HT1080 (cell line): ENCODE measurements at regions not wholly inside any gene's neighbourhood (a gene's known extent, or its start where the extent isn't known, plus 50 kb on each side); places are given as distances from the start of the nearest gene placed in this dataset.
A peak's percentile ranks its signal among the peaks of the same experiment; 100 is the strongest.
"Not testable (repeated sequence)": the region's sequence is repeated elsewhere in the genome, so short reads cannot be mapped to it uniquely, and the experiment has no call there.

Source experiments
- DNase-seq: peaks from one replicate; pipeline ENCODE4 v3.0.0-alpha.2; 2015; ENCODE audit warnings: low read depth

DNA sequence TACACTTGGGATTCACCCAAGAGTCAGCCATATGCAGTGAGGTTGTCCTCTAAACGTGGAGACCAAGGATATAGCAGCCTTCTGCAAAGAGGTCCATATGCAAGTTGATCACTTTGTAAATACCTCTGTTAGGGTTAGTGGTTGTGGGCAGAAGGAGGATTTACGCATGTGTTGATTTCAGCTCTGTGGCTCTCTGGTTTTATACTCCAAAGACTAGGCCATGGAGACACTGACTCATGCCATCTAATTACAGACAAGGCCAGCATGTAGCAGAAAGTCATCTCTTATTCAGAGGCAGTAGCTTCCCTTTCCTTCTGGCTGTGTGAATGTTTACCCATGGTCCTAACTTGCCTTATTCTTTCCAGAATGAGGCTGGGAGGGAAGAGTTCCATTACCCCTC lies 140.9 kb upstream of the GOLGA6L4 start:
- DNase-seq: peak; percentile 4

- DNase-seq: not testable (repeated sequence)
These were observed 138.5 kb upstream of the GOLGA6L4 start for GRCh38 chr15:84097053-84097452.

DNA sequence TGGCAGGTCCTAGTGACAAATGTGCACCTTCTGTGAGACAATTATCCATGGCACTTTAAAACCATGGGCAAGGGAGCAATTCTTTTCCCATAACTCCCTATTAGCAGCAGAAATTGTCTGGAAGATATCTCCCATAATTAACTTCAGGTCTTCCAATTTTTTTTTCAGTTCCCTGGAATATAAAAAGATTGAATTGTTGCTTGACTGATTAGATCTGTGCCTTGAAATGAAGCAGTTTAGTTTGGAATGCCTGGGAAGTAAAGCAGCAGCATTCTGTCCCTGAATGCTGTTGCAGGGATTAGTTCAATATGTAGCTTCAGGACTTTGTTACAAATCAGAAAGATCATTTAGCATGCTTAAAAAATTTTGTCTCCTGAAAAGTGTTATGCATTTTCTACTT lies 137.0 kb upstream of the GOLGA6L4 start:
- no peak for DNase-seq

- DNase-seq: peak; percentile 59
These were observed 136.4 kb upstream of the GOLGA6L4 start for GRCh38 chr15:84099181-84099580.

GRCh38 chr15:84103345-84103744 lies 132.2 kb upstream of the GOLGA6L4 start:
- no peak for DNase-seq

DNA sequence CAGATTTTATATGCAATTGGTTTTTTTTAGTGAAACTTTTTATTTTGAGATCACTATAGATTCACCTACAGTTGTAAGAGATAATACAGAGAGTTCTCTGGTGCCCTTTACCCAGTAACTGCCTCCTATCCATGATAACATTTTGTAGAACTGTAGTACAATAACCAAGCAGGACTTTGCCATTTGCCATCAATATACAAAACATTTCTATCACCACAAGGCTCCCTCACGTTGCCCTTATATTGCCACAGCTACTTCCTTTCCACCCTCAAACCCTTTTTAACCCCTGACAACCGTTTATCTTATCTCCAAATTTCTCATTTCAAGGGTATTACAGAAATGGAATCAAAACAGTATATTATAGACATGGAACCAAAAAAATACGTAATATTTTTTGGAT lies 130.7 kb upstream of the GOLGA6L4 start:
- DNase-seq: no peak

DNA sequence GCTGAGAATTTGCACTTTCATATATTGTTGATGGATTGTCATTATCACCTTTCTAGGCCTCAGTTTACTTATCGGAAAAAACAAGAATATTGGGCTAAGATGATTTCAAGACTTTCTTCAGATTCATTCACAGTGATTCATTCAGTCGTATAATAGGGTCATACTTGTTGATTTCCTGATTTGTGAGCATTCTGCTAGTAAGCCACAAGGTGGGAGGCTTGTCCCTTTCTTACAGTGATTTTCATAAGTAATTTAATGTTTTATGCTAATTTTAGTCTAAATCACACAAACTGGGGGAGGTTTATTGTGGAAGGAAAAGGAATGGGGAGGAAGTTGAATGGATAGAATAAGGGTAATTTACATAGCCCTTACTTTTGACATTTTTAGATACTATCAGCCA lies 126.8 kb upstream of the GOLGA6L4 start:
- DNase-seq: no peak

DNA sequence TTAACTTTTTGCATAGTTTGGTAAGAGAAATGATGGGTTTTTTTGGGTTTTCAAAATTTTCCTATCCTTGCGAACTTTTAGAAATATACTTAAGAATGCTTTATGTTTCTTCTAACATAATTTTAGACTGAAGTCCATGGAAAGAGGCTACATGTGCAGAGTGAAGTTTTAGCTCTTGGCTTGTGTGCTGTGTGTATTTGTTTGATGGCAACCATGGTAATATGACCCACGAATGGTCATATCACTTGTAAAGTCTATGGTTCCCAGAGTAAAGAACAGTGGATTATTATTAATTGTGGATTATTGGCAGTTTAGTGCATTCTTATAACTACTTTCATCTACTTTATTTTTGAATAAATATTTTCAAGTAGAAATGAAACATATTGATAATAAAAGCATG lies 124.0 kb upstream of the GOLGA6L4 start:
- no peak for DNase-seq

DNA sequence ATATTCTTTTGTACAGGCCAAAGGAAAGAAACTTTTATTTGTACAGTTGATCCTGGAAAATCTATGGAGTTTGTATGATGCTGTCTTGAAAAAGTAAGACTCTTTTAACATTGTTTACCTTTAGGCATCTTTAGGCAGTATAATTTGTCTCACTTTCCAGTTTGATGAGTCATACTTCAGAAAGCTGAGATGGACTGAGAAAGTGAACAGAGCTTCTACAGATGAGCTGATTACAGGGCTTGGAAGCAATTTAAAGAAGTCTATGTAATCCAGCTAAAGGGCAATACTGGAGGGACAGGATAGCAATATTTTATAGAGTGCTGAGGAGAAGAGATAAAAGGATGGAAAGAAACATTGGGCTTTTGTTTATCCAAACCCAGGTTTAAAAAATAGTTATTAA lies 123.5 kb upstream of the GOLGA6L4 start:
- DNase-seq: peak; percentile 48

GRCh38 chr15:84113919-84114318 lies 121.7 kb upstream of the GOLGA6L4 start:
- no peak for DNase-seq

- DNase-seq: not testable (repeated sequence)
These were observed 120.9 kb upstream of the GOLGA6L4 start for GRCh38 chr15:84114680-84115079.

- not testable (repeated sequence) for DNase-seq
These were observed 116.2 kb upstream of the GOLGA6L4 start for GRCh38 chr15:84119351-84119750.

- DNase-seq: not testable (repeated sequence)
These were observed 114.7 kb upstream of the GOLGA6L4 start for GRCh38 chr15:84120903-84121302.

DNA sequence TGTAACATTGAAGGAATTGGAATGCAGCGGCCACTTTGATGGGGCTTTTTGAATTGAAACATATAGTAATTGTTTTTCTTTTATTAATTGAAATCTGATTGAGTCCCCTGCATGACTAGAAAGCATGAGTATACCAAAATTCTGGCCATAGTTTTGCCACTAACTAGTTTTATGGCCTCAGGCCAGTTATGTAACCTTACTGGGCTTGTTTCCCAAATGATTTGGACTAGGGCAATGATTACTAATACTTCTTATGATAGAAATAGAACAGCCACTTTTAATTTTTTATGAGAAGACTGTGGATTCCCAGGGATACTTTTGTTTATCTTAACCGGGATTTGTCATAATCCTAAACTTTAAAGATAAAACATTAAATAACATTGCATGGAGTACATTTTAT lies 106.9 kb upstream of the GOLGA6L4 start:
- DNase-seq: not testable (repeated sequence)

GRCh38 chr15:84130098-84130831 lies 105.3 kb upstream of the GOLGA6L4 start:
- DNase-seq: not testable (repeated sequence)

GRCh38 chr15:84135931-84136456 lies 99.6 kb upstream of the GOLGA6L4 start:
- DNase-seq: not testable (repeated sequence)

- peak; percentile 69 for DNase-seq
These were observed 92.7 kb upstream of the GOLGA6L4 start for GRCh38 chr15:84142888-84143337.

- DNase-seq: no peak
These were observed 91.7 kb upstream of the GOLGA6L4 start for GRCh38 chr15:84143753-84144314.

- not testable (repeated sequence) for DNase-seq
These were observed 90.6 kb upstream of the GOLGA6L4 start for GRCh38 chr15:84144946-84145345.

GRCh38 chr15:84146299-84146698 lies 89.3 kb upstream of the GOLGA6L4 start:
- DNase-seq: not testable (repeated sequence)

DNA sequence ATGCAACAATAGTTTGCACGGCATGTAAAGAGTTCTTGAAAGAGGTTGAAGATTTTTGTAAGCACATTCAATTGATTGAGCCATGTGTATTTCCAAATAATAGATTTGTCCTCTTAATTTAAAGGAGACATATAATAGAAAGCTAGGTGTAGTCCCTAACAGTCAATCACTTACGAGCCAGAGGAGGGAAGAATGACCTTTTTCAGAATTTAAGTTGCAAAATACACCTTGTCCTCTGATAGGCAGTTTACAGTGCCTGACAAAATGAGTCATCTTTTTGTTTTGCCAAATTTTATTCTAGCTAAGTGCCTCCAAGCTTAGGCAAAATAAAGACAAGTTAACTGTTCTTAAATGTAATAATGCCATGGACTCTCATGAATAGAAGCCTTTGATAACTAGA lies 88.3 kb upstream of the GOLGA6L4 start:
- not testable (repeated sequence) for DNase-seq

- DNase-seq: peak; percentile 56
These were observed 84.2 kb upstream of the GOLGA6L4 start for GRCh38 chr15:84151205-84151931.
